KOPT-K1 (cell line): ENCODE measurements at regions not wholly inside any gene's neighbourhood (a gene's known extent, or its start where the extent isn't known, plus 50 kb on each side); places are given as distances from the start of the nearest gene placed in this dataset.

ENCODE experiments used
- H3K27ac ChIP-seq: fragments of 200-600 bp; sonication (generic); 2 replicates; pipeline ENCODE4 v1.5.1; 2016; ENCODE audit warnings: antibody characterized with exemption, mild to moderate bottlenecking, low read depth, low read length; ENCODE audit not compliant: poor library complexity, severe bottlenecking
- H3K36me3 ChIP-seq: fragments of 200-600 bp; sonication (generic); 2 replicates; pipeline ENCODE4 v1.5.1; 2017; ENCODE audit warnings: antibody characterized with exemption, mild to moderate bottlenecking, low read length, moderate library complexity; ENCODE audit not compliant: insufficient read depth
- H3K9me3 ChIP-seq: fragments of 200-600 bp; sonication (generic); 2 replicates; pipeline ENCODE4 v1.5.1; 2017; ENCODE audit warnings: antibody characterized with exemption, low read length, mild to moderate bottlenecking; ENCODE audit not compliant: insufficient read depth, poor library complexity, severe bottlenecking

DNA sequence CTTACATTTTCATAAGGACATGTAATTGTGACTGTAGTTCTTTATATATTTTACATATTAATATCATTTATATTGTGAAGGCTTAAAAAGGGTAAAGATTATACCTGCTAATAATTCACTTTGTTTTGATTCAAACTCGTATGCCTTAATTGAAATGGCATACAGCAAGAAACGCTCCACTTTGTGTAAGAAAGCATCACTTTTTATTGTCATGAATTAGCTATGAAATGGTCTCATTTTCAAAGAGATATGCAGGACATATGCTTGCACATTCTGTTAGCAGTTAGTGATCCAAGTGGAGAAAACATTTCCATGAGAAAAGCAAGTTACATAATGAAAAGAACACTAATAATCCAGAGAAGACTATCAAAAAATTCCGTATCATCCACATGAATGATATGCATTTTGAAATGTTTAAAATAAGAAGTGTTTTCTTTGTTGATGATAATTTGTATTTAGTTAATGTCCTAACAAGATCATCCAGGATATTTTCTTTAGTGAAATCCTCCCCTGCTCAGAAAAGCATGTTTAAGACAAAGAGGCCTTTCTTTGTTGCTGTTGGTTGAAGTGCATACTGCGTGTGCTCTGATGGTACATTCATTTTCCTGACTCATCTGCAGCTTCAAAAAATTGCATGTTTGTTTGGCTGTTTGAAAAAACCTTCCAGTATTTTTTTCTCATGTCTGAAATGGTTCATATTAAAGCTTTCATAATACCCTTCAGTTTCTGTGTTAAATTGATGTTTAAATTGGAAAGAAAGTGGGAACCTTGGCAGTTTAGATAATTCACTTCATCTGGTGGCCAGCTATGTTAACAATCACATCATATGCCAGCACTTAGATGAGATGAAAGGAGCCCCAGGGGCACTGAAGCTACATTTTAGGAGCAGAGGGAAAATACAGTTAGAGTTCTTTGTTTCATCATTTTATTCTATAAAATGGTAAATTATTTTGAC, 242.2 kb downstream of the CSNK1G3 start:
- Histone ChIP-seq H3K27ac (no peak overlapping the region), H3K9me3 (no peaks in the 10 kb centered on the region), H3K36me3 (no peaks in the 10 kb centered on the region)

- Histone ChIP-seq H3K36me3 (no peaks in the 10 kb centered on the region), H3K9me3 (no peaks in the 10 kb centered on the region), H3K27ac (no peak overlapping the region)
These were observed 241.4 kb downstream of the CSNK1G3 start for GRCh38 chr5:123753180-123753936.

DNA sequence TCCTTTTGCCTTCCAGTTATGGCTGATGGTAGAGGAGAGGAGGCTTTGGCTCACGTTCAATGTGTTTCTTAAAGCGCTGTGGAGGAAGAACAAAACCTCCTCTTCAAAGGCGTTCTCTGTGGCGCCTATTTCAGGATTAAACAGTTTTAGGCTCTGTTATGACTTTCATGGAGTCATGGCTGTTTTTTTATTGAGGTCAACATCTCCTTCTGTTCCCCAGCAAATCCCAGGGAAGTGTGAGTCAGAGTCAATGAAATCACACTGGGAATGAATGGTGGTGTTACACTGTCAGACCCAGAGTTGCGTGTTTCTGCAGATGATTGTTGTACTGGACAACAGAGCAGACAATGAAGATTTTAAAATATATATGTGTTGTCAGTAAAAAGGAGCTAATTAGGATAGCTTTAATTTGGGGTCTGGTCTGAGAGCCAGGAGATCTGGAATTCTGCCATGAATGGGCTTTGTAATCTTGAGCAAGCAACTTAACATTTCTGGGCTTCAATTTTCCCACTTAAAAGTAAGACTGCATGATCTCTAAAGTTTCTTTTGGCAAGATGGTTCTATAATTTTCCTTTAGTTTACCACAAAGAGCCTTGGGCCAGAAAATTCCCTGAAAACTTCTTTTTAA, 240.7 kb downstream of the CSNK1G3 start:
- Histone ChIP-seq H3K9me3 (no peaks in the 10 kb centered on the region), H3K27ac (no peak overlapping the region), H3K36me3 (no peaks in the 10 kb centered on the region)

- Histone ChIP-seq H3K36me3 (no peaks in the 10 kb centered on the region), H3K27ac (no peak overlapping the region)
These were observed 239.7 kb downstream of the CSNK1G3 start for GRCh38 chr5:123751670-123752069.

DNA sequence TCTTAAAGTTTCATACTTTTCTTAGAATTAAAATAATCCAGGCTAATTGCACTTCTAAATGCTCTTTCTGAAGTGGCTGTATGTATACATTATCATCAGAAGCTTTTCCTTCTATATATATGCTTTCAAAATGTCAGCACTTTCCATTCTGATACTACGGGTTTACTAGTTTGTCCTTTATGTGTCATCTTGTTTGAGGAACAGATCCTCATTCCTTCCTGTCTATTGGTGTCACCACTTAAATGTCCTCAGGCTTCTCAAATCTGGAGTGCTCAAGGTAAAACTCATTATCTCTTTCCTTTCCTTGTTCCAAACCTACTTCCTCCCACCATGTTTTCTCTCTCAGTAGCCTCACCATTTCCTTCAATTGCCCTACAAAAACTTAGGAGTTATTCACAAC, 236.3 kb downstream of the CSNK1G3 start:
- Histone ChIP-seq H3K36me3 (no peaks in the 10 kb centered on the region), H3K27ac (no peak overlapping the region), H3K9me3 (no peaks in the 10 kb centered on the region)

More at GRCh38 chr5:123751670-123752069, 239.7 kb downstream of the CSNK1G3 start:
- H3K9me3 ChIP-seq, result no peaks in the 10 kb centered on the region

DNA sequence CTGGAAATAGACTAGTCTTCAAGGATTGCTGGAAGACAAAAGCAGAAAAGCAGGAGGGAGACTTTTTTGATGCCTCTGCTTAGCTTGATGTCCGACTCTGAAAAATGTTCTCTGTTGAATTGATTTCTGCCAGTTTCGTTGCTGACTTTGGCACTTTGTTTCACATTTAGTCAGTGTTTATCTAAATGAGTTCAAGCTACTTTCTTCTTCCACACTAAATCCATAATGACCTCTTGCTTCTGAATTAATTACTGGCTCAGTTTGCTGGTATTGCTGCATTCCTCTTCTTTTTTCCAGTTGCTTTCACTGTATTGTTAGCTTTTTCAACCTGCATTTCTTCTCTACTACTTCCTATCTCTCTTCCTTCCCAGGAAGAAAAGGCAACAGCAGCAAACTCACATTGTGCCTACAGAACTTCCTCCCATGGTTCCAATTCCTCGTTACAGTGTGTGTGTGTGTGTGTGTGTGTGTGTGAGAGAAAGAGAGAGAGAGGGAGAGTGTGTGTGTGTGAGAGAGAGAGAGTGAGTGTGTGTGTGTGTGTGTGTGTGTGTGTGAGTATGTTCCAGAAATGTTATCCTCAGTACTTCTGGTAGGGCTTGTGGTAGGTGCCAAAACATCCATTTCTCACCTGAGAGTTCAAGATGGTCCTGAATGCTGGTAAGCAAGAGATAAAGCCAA, 234.8 kb downstream of the CSNK1G3 start:
- Histone ChIP-seq H3K9me3 (no peaks in the 10 kb centered on the region), H3K36me3 (no peaks in the 10 kb centered on the region), H3K27ac (no peak overlapping the region)

DNA sequence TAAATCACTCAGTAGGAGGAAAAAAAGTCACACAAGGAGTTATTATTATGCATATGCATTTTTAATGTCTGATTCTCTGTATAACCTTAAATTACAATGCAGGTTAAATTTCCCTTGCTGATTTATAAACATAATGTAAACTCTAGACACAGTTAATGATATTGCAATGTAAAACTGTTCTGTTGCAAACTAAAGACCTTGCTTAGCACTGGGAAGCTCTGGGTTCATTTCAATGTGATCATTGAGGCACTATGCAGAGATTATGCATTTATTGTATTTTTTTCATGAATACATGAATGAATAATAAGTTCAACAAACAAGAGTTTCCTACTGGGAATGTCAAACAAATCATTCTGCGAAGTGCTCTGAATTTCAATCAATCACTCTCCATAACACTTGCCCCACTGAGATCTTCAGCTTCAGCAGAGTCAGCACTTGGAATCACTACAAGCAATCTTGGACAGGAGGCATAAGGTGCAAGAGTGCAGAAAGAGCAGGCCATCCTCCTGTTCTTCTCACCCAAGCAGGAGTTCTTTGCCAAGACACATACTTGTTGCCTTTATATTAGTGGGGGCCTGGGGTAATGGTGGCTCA, 232.1 kb downstream of the CSNK1G3 start:
- Histone ChIP-seq H3K36me3 (no peaks in the 10 kb centered on the region), H3K27ac (no peak overlapping the region), H3K9me3 (no peaks in the 10 kb centered on the region)

DNA sequence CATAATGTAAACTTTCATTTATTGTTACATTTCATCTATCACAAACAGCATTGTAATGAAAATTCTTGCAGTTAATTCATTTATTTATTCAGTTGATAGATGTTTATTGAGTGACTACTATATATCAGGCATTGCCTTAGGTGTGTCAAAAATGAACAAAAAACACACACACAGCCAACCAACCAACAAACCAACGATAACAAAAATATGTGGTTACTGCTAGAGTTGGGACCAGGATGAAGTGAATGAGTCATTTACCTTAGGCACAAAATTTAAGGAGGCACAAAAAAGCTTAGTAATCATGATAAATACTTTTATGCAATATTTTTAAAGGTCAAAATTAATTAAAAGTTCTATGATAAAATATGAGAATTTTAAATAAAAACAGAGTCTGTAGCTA, 223.4 kb downstream of the CSNK1G3 start:
- Histone ChIP-seq H3K36me3 (no peaks in the 10 kb centered on the region), H3K27ac (no peak overlapping the region), H3K9me3 (peaks cover 21% of the 10 kb centered on the region)

- H3K36me3 ChIP-seq, result no peaks in the 10 kb centered on the region
- H3K9me3 ChIP-seq, result peaks cover 21% of the 10 kb centered on the region
- H3K27ac ChIP-seq, result no peak overlapping the region
These were observed 220.3 kb downstream of the CSNK1G3 start for GRCh38 chr5:123732257-123732656.

DNA sequence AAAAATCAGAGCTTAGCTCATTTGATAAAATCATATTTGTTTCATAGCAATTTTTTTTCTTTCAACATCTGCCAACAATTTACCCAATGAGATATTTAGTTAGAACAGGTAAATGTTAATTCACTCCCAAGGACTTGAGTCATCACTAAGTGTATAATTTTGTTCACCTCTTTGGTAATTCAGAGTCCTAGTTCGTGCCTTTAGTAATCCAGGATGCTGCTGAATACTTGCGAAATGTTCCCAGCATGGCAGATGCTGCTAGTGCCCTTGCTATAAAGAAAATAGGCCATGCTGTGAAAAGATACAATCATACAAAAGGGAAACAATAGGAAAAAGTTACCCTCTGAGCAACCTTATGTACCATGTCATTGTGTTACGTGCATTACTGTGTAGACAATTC, 210.5 kb downstream of the CSNK1G3 start:
- Histone ChIP-seq H3K36me3 (no peaks in the 10 kb centered on the region), H3K27ac (no peak overlapping the region), H3K9me3 (no peaks in the 10 kb centered on the region)

DNA sequence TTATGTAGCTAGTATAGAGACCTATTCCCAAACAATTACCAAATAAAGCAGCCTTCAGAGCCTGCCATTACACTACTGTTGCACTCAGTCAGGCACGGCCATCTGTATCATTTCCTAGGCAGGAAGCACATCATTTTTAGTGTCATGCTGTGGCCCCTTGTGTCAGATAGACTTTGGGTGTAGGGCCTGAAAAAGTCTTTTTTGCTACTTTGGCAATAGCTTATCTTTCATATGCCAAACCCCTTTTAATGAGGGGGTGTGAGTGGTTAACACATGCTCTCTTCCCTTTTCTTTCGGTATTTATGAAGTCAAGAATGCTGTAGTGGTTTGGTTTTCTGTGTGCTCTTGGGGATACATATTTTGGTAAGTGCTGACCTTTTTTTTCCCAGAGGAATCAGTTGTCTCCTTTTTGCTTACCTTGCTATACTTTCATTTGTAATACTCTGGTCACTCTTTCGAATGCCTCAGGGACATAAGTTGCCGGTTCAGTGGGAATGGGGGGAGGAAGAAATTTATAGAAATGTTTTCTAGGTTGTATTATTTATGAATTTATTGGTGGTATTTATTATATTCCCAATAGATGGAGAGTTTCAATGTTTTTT, 209.8 kb downstream of the CSNK1G3 start:
- H3K27ac ChIP-seq, result no peak overlapping the region
- no peaks in the 10 kb centered on the region for H3K36me3 ChIP-seq
- H3K9me3 ChIP-seq, result no peaks in the 10 kb centered on the region

GRCh38 chr5:123720955-123721354, 209.0 kb downstream of the CSNK1G3 start:
- Histone ChIP-seq H3K36me3 (no peaks in the 10 kb centered on the region), H3K9me3 (no peaks in the 10 kb centered on the region), H3K27ac (no peak overlapping the region)

GRCh38 chr5:123720339-123720738, 208.4 kb downstream of the CSNK1G3 start:
- Histone ChIP-seq H3K9me3 (no peaks in the 10 kb centered on the region), H3K36me3 (no peaks in the 10 kb centered on the region), H3K27ac (no peak overlapping the region)

- no peaks in the 10 kb centered on the region for H3K36me3 ChIP-seq
- H3K27ac ChIP-seq, result no peak overlapping the region
- H3K9me3 ChIP-seq, result no peaks in the 10 kb centered on the region
These were observed 207.0 kb downstream of the CSNK1G3 start for GRCh38 chr5:123719004-123719403.
